DMS53 (cell line): ENCODE measurements at regions not wholly inside any gene's neighbourhood (a gene's known extent, or its start where the extent isn't known, plus 50 kb on each side); places are given as distances from the start of the nearest gene placed in this dataset.

ENCODE experiments used
- DNase-seq: peaks from one replicate; lab custom pipeline; 2025; lab: John Stamatoyannopoulos, UW

GRCh38 chr3:147851062-147851461 lies 441.9 kb downstream of the ZIC1 start:
- no peak for DNase-seq

- no peak for DNase-seq
Measured at GRCh38 chr3:147854542-147854941, 445.4 kb downstream of the ZIC1 start.

GRCh38 chr3:147864754-147865354 lies 455.7 kb downstream of the ZIC1 start:
- peak; percentile 33 for DNase-seq

GRCh38 chr3:147866561-147866960 lies 457.4 kb downstream of the ZIC1 start:
- DNase-seq = no peak

GRCh38 chr3:147872568-147872967 lies 463.4 kb downstream of the ZIC1 start:
- no peak for DNase-seq

- DNase-seq = no peak
Measured at GRCh38 chr3:147875498-147875897, 466.3 kb downstream of the ZIC1 start.

- peak; percentile 27 for DNase-seq
Measured at GRCh38 chr3:147881933-147882332, 472.8 kb downstream of the ZIC1 start.

GRCh38 chr3:147886879-147887278 lies 477.7 kb downstream of the ZIC1 start:
- DNase-seq = no peak

GRCh38 chr3:147887797-147888196 lies 478.6 kb downstream of the ZIC1 start:
- no peak for DNase-seq

- no peak for DNase-seq
Measured at GRCh38 chr3:147890114-147890513, 480.9 kb downstream of the ZIC1 start.

GRCh38 chr3:147895509-147895908 lies 486.3 kb downstream of the ZIC1 start:
- no peak for DNase-seq

GRCh38 chr3:147900851-147901250 lies 491.7 kb downstream of the ZIC1 start:
- DNase-seq = no peak

GRCh38 chr3:147903026-147903425 lies 493.9 kb downstream of the ZIC1 start:
- no peak for DNase-seq

GRCh38 chr3:147904421-147904820 lies 495.3 kb downstream of the ZIC1 start:
- DNase-seq = no peak

GRCh38 chr3:147906285-147906684 lies 497.1 kb downstream of the ZIC1 start:
- no peak for DNase-seq

GRCh38 chr3:147914532-147914931 lies 505.4 kb downstream of the ZIC1 start:
- DNase-seq = no peak

GRCh38 chr3:147915057-147915456 lies 505.9 kb downstream of the ZIC1 start:
- no peak for DNase-seq

- no peak for DNase-seq
Measured at GRCh38 chr3:147919496-147919895, 510.3 kb downstream of the ZIC1 start.

- no peak for DNase-seq
Measured at GRCh38 chr3:147921051-147921450, 511.9 kb downstream of the ZIC1 start.

- no peak for DNase-seq
Measured at GRCh38 chr3:147924755-147925154, 515.6 kb downstream of the ZIC1 start.

- DNase-seq = no peak
Measured at GRCh38 chr3:147925272-147925671, 516.1 kb downstream of the ZIC1 start.

- DNase-seq = no peak
Measured at GRCh38 chr3:147930232-147930807, 521.2 kb downstream of the ZIC1 start.

- DNase-seq = peak; percentile 16
Measured at GRCh38 chr3:147934451-147935180, 525.5 kb downstream of the ZIC1 start.

- DNase-seq = no peak
Measured at GRCh38 chr3:147937341-147937740, 528.2 kb downstream of the ZIC1 start.
